Epithelial cell of prostate (primary cell): ENCODE measurements at regions not wholly inside any gene's neighbourhood (a gene's known extent, or its start where the extent isn't known, plus 50 kb on each side); places are given as distances from the start of the nearest gene placed in this dataset.

Experiments
- DNase-seq: peaks from one replicate; pipeline ENCODE4 v3.0.0-alpha.2; 2011; ENCODE audit warnings: low read depth, low spot score
- H3K27ac ChIP-seq: fragments of 450-650 bp; 2 replicates; pipeline ENCODE4 v1.5.1; 2017; ENCODE audit warnings: mild to moderate bottlenecking

- no peak for DNase-seq
- H3K27ac ChIP-seq: no peak overlapping the region
Measured at GRCh38 chr3:74511078-74511477, 103.4 kb downstream of the CNTN3 start.

GRCh38 chr3:74510261-74510818, 104.1 kb downstream of the CNTN3 start:
- H3K27ac ChIP-seq: no peak overlapping the region
- no peak for DNase-seq

GRCh38 chr3:74507691-74508090, 106.8 kb downstream of the CNTN3 start:
- no peak overlapping the region for H3K27ac ChIP-seq
- no peak for DNase-seq

GRCh38 chr3:74506246-74506645, 108.2 kb downstream of the CNTN3 start:
- H3K27ac ChIP-seq: no peak overlapping the region
- no peak for DNase-seq

- H3K27ac ChIP-seq: no peak overlapping the region
- DNase-seq: no peak
Measured at GRCh38 chr3:74501007-74501406, 113.5 kb downstream of the CNTN3 start.

GRCh38 chr3:74500257-74500656, 114.2 kb downstream of the CNTN3 start:
- no peak for DNase-seq
- no peak overlapping the region for H3K27ac ChIP-seq

- DNase-seq: no peak
- H3K27ac ChIP-seq: no peak overlapping the region
Measured at GRCh38 chr3:74491874-74492273, 122.6 kb downstream of the CNTN3 start.

- no peak overlapping the region for H3K27ac ChIP-seq
- no peak for DNase-seq
Measured at GRCh38 chr3:74489050-74489792, 125.2 kb downstream of the CNTN3 start.

GRCh38 chr3:74479915-74480314, 134.5 kb downstream of the CNTN3 start:
- no peak for DNase-seq
- no peak overlapping the region for H3K27ac ChIP-seq

- DNase-seq: no peak
- H3K27ac ChIP-seq: no peak overlapping the region
Measured at GRCh38 chr3:74470313-74470712, 144.1 kb downstream of the CNTN3 start.

- DNase-seq: no peak
- H3K27ac ChIP-seq: no peak overlapping the region
Measured at GRCh38 chr3:74469713-74470112, 144.7 kb downstream of the CNTN3 start.

- DNase-seq: no peak
- H3K27ac ChIP-seq: no peak overlapping the region
Measured at GRCh38 chr3:74469151-74469550, 145.3 kb downstream of the CNTN3 start.

- no peak overlapping the region for H3K27ac ChIP-seq
- DNase-seq: no peak
Measured at GRCh38 chr3:74465715-74466410, 148.6 kb downstream of the CNTN3 start.

GRCh38 chr3:74463515-74463914, 150.9 kb downstream of the CNTN3 start:
- H3K27ac ChIP-seq: no peak overlapping the region
- no peak for DNase-seq

- no peak overlapping the region for H3K27ac ChIP-seq
- no peak for DNase-seq
Measured at GRCh38 chr3:74456166-74456565, 158.3 kb downstream of the CNTN3 start.

GRCh38 chr3:74447221-74447620, 167.2 kb downstream of the CNTN3 start:
- no peak for DNase-seq
- no peak overlapping the region for H3K27ac ChIP-seq

GRCh38 chr3:74445541-74445940, 168.9 kb downstream of the CNTN3 start:
- no peak for DNase-seq
- H3K27ac ChIP-seq: no peak overlapping the region

- DNase-seq: peak; percentile 83
Measured at GRCh38 chr3:74443102-74443501, 171.4 kb downstream of the CNTN3 start.

GRCh38 chr3:74442683-74443082, 171.8 kb downstream of the CNTN3 start:
- peak overlapping the region; percentile 44 for H3K27ac ChIP-seq
- no peak for DNase-seq

More at GRCh38 chr3:74443102-74443501, 171.4 kb downstream of the CNTN3 start:
- H3K27ac ChIP-seq: peak overlapping the region; percentile 44

- DNase-seq: no peak
- H3K27ac ChIP-seq: no peak overlapping the region
Measured at GRCh38 chr3:74442068-74442467, 172.4 kb downstream of the CNTN3 start.

- H3K27ac ChIP-seq: no peak overlapping the region
- no peak for DNase-seq
Measured at GRCh38 chr3:74436184-74436583, 178.3 kb downstream of the CNTN3 start.
